RWPE2 (cell line): ENCODE measurements at regions not wholly inside any gene's neighbourhood (a gene's known extent, or its start where the extent isn't known, plus 50 kb on each side); places are given as distances from the start of the nearest gene placed in this dataset.

Source experiments
- ATAC-seq: fragments of 200-7000 bp; cut with Tn5 transposase; 3 replicates; pipeline ENCODE4 v1.9.1; 2021; ENCODE audit warnings: low read depth
- DNase-seq: peaks from one replicate; pipeline ENCODE4 v3.0.0-alpha.2; 2020; ENCODE audit warnings: low spot score
- H3K27ac ChIP-seq: fragments of 450-650 bp; 2 replicates; pipeline ENCODE4 v1.5.1; 2017; ENCODE audit warnings: mild to moderate bottlenecking; ENCODE audit not compliant: poor library complexity, severe bottlenecking
- H3K27me3 ChIP-seq: fragments of 250-450 bp; sonication (Bioruptor Pico); 2 replicates; pipeline ENCODE4 v1.5.1; 2021; ENCODE audit warnings: mild to moderate bottlenecking, moderate library complexity; ENCODE audit not compliant: insufficient read depth, poor library complexity, severe bottlenecking
- H3K36me3 ChIP-seq: fragments of 250-450 bp; sonication (Bioruptor Pico); 2 replicates; pipeline ENCODE4 v1.5.1; 2020; ENCODE audit warnings: low read depth, mild to moderate bottlenecking, moderate library complexity
- H3K4me1 ChIP-seq: fragments of 250-450 bp; sonication (Bioruptor Pico); 2 replicates; pipeline ENCODE4 v1.5.1; 2021; ENCODE audit warnings: mild to moderate bottlenecking, moderate library complexity; ENCODE audit not compliant: insufficient read depth, poor library complexity, severe bottlenecking
- H3K4me3 ChIP-seq: fragments of 250-450 bp; sonication (Bioruptor Pico); 2 replicates; pipeline ENCODE4 v1.5.1; 2021; ENCODE audit warnings: mild to moderate bottlenecking, moderate library complexity; ENCODE audit not compliant: severe bottlenecking
- H3K9me3 ChIP-seq: fragments of 250-450 bp; sonication (Bioruptor Pico); 2 replicates; pipeline ENCODE4 v1.5.1; 2021; ENCODE audit warnings: mild to moderate bottlenecking, moderate library complexity; ENCODE audit not compliant: severe bottlenecking
- TF ChIP-seq, protein P1 (sequence below): fragments of 450-650 bp; IDR thresholded peaks from one replicate; pipeline ENCODE4 v1.5.1; 2017; ENCODE audit warnings: mild to moderate bottlenecking, moderate library complexity; ENCODE audit not compliant: poor library complexity, severe bottlenecking

- Histone ChIP-seq H3K4me1 (no peaks in the 10 kb centered on the region), H3K27me3 (peaks cover 6% of the 10 kb centered on the region), H3K36me3 (no peaks in the 10 kb centered on the region), H3K4me3 (no peak overlapping the region), H3K9me3 (peaks cover 8% of the 10 kb centered on the region), H3K27ac (no peak overlapping the region)
- ATAC-seq (no peak), DNase-seq (no peak)
- TF ChIP-seq, protein P1, sequence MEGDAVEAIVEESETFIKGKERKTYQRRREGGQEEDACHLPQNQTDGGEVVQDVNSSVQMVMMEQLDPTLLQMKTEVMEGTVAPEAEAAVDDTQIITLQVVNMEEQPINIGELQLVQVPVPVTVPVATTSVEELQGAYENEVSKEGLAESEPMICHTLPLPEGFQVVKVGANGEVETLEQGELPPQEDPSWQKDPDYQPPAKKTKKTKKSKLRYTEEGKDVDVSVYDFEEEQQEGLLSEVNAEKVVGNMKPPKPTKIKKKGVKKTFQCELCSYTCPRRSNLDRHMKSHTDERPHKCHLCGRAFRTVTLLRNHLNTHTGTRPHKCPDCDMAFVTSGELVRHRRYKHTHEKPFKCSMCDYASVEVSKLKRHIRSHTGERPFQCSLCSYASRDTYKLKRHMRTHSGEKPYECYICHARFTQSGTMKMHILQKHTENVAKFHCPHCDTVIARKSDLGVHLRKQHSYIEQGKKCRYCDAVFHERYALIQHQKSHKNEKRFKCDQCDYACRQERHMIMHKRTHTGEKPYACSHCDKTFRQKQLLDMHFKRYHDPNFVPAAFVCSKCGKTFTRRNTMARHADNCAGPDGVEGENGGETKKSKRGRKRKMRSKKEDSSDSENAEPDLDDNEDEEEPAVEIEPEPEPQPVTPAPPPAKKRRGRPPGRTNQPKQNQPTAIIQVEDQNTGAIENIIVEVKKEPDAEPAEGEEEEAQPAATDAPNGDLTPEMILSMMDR, result no peak
Observed at GRCh38 chr13:91207261-91207660, 140.2 kb upstream of the MIR17HG start.

- H3K27ac ChIP-seq, result no peak overlapping the region
- no peak for ATAC-seq
- H3K27me3 ChIP-seq, result peaks cover 6% of the 10 kb centered on the region
- no peak for DNase-seq
- H3K9me3 ChIP-seq, result peaks cover 3% of the 10 kb centered on the region
- no peak overlapping the region for H3K4me3 ChIP-seq
- TF ChIP-seq, protein P1, result no peak
- no peaks in the 10 kb centered on the region for H3K36me3 ChIP-seq
- no peaks in the 10 kb centered on the region for H3K4me1 ChIP-seq
Observed at GRCh38 chr13:91211510-91211909, 136.0 kb upstream of the MIR17HG start.

- H3K27ac ChIP-seq, result no peak overlapping the region
- no peak for DNase-seq
- TF ChIP-seq, protein P1, result no peak
- no peak overlapping the region for H3K4me3 ChIP-seq
- no peak for ATAC-seq
- H3K9me3 ChIP-seq, result peaks cover 3% of the 10 kb centered on the region
- no peaks in the 10 kb centered on the region for H3K36me3 ChIP-seq
- H3K27me3 ChIP-seq, result peaks cover 6% of the 10 kb centered on the region
- no peaks in the 10 kb centered on the region for H3K4me1 ChIP-seq
Observed at GRCh38 chr13:91212231-91212630, 135.3 kb upstream of the MIR17HG start.

- H3K4me3 ChIP-seq, result no peak overlapping the region
- ATAC-seq, result no peak
- H3K9me3 ChIP-seq, result no peaks in the 10 kb centered on the region
- no peak overlapping the region for H3K27ac ChIP-seq
- H3K27me3 ChIP-seq, result peaks cover 9% of the 10 kb centered on the region
- no peaks in the 10 kb centered on the region for H3K4me1 ChIP-seq
- DNase-seq, result no peak
- TF ChIP-seq, protein P1, result no peak
- no peaks in the 10 kb centered on the region for H3K36me3 ChIP-seq
Observed at GRCh38 chr13:91214031-91214430, 133.5 kb upstream of the MIR17HG start.

GRCh38 chr13:91216928-91217700, 130.4 kb upstream of the MIR17HG start:
- TF ChIP-seq, protein P1, result no peak
- no peak overlapping the region for H3K4me3 ChIP-seq
- no peaks in the 10 kb centered on the region for H3K9me3 ChIP-seq
- H3K36me3 ChIP-seq, result no peaks in the 10 kb centered on the region
- DNase-seq (no peak), ATAC-seq (no peak)
- H3K27ac ChIP-seq, result no peak overlapping the region
- peaks cover 4% of the 10 kb centered on the region for H3K27me3 ChIP-seq
- H3K4me1 ChIP-seq, result no peaks in the 10 kb centered on the region
